ENCODE measurements at regions not wholly inside any gene's neighbourhood (a gene's known extent, or its start where the extent isn't known, plus 50 kb on each side); places are given as distances from the start of the nearest gene placed in this dataset.

DNA sequence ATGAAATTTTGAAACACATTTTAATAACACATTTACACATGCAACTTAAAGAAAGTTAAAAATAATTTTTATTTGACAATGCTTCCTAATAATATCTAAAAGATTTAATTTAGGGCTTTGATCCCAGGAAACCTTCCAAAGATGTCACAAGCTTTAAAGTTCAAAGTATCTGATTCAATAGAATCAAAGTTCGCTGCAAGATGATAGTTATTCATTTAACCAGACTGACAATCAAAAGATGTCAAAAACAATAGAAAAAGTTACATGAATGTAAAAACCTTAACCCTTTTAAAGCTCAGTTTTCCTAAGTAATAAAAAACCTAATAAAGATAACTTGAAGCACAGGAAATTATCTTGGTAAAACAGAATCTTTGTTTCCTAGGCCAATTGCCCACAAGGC lies 67.7 kb downstream of the SDR9C7 start:
- TF ChIP-seq, protein P1, sequence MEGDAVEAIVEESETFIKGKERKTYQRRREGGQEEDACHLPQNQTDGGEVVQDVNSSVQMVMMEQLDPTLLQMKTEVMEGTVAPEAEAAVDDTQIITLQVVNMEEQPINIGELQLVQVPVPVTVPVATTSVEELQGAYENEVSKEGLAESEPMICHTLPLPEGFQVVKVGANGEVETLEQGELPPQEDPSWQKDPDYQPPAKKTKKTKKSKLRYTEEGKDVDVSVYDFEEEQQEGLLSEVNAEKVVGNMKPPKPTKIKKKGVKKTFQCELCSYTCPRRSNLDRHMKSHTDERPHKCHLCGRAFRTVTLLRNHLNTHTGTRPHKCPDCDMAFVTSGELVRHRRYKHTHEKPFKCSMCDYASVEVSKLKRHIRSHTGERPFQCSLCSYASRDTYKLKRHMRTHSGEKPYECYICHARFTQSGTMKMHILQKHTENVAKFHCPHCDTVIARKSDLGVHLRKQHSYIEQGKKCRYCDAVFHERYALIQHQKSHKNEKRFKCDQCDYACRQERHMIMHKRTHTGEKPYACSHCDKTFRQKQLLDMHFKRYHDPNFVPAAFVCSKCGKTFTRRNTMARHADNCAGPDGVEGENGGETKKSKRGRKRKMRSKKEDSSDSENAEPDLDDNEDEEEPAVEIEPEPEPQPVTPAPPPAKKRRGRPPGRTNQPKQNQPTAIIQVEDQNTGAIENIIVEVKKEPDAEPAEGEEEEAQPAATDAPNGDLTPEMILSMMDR (IDR thresholded peaks at IDR 0.05; ENCODE audit: poor library complexity, severe bottlenecking) = no peak
- no peak for TF ChIP-seq EZH2 (IDR thresholded peaks at IDR 0.05; ENCODE audit: borderline replicate concordance, insufficient read depth, low read length, poor library complexity, severe bottlenecking)
- TF ChIP-seq POLR2AphosphoS5 (IDR thresholded peaks at IDR 0.05) = no peak
- no peak for TF ChIP-seq EP300 (conservative IDR thresholded peaks at IDR 0.05; ENCODE audit: poor library complexity, severe bottlenecking)
- no peak for TF ChIP-seq RAD21 (conservative IDR thresholded peaks at IDR 0.05)
- no peak for TF ChIP-seq TAF1 (IDR thresholded peaks at IDR 0.05; ENCODE audit: low read depth)
- TF ChIP-seq, protein P2, sequence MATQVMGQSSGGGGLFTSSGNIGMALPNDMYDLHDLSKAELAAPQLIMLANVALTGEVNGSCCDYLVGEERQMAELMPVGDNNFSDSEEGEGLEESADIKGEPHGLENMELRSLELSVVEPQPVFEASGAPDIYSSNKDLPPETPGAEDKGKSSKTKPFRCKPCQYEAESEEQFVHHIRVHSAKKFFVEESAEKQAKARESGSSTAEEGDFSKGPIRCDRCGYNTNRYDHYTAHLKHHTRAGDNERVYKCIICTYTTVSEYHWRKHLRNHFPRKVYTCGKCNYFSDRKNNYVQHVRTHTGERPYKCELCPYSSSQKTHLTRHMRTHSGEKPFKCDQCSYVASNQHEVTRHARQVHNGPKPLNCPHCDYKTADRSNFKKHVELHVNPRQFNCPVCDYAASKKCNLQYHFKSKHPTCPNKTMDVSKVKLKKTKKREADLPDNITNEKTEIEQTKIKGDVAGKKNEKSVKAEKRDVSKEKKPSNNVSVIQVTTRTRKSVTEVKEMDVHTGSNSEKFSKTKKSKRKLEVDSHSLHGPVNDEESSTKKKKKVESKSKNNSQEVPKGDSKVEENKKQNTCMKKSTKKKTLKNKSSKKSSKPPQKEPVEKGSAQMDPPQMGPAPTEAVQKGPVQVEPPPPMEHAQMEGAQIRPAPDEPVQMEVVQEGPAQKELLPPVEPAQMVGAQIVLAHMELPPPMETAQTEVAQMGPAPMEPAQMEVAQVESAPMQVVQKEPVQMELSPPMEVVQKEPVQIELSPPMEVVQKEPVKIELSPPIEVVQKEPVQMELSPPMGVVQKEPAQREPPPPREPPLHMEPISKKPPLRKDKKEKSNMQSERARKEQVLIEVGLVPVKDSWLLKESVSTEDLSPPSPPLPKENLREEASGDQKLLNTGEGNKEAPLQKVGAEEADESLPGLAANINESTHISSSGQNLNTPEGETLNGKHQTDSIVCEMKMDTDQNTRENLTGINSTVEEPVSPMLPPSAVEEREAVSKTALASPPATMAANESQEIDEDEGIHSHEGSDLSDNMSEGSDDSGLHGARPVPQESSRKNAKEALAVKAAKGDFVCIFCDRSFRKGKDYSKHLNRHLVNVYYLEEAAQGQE (IDR thresholded peaks at IDR 0.05; ENCODE audit: borderline replicate concordance) = no peak
- TF ChIP-seq SMC3 (conservative IDR thresholded peaks at IDR 0.05; ENCODE audit: poor library complexity) = no peak
- TF ChIP-seq MXI1 (conservative IDR thresholded peaks at IDR 0.05; ENCODE audit: poor library complexity, severe bottlenecking) = no peak
